Epithelial cell of esophagus (primary cell): ENCODE measurements at regions not wholly inside any gene's neighbourhood (a gene's known extent, or its start where the extent isn't known, plus 50 kb on each side); places are given as distances from the start of the nearest gene placed in this dataset.

Experiments
- DNase-seq: peaks from one replicate; pipeline ENCODE4 v3.0.0; 2010; ENCODE audit warnings: low read depth
- H3K4me3 ChIP-seq: 2 replicates; pipeline ENCODE4 v1.5.1; 2011; ENCODE audit warnings: mild to moderate bottlenecking, low read length, control low read depth
- CTCF ChIP-seq: IDR thresholded peaks from 2 replicates; pipeline ENCODE4 v1.5.1; 2011; ENCODE audit warnings: low read depth, mild to moderate bottlenecking, low read length, control low read depth, inconsistent platforms; ENCODE audit not compliant: insufficient read depth; ENCODE audit errors: missing control alignments

GRCh38 chr3:187593451-187593850 lies 76.7 kb downstream of the SST start:
- H3K4me3 ChIP-seq, result no peak overlapping the region
- DNase-seq, result no peak
- no peak for TF ChIP-seq CTCF

GRCh38 chr3:187590861-187591576 lies 79.2 kb downstream of the SST start:
- no peak for TF ChIP-seq CTCF
- H3K4me3 ChIP-seq, result no peak overlapping the region
- no peak for DNase-seq

- DNase-seq, result no peak
- no peak overlapping the region for H3K4me3 ChIP-seq
- no peak for TF ChIP-seq CTCF
These were observed 83.1 kb downstream of the SST start for GRCh38 chr3:187587076-187587475.

GRCh38 chr3:187586226-187586625 lies 84.0 kb downstream of the SST start:
- DNase-seq, result no peak
- no peak for TF ChIP-seq CTCF
- no peak overlapping the region for H3K4me3 ChIP-seq

- TF ChIP-seq CTCF, result no peak
- H3K4me3 ChIP-seq, result no peak overlapping the region
- DNase-seq, result no peak
These were observed 97.8 kb downstream of the SST start for GRCh38 chr3:187572441-187572840.

- no peak for TF ChIP-seq CTCF
- DNase-seq, result no peak
- no peak overlapping the region for H3K4me3 ChIP-seq
These were observed 98.5 kb downstream of the SST start for GRCh38 chr3:187571701-187572100.

- DNase-seq, result no peak
- no peak for TF ChIP-seq CTCF
- H3K4me3 ChIP-seq, result no peak overlapping the region
These were observed 99.4 kb downstream of the SST start for GRCh38 chr3:187570776-187571175.
